Occipital lobe (tissue), 1 donor: ENCODE measurements at regions not wholly inside any gene's neighbourhood (a gene's known extent, or its start where the extent isn't known, plus 50 kb on each side); places are given as distances from the start of the nearest gene placed in this dataset.
A peak's percentile ranks its signal among the peaks of the same experiment; 100 is the strongest.
"Not testable (repeated sequence)": the region's sequence is repeated elsewhere in the genome, so short reads cannot be mapped to it uniquely, and the experiment has no call there.

Experiments used
- DNase-seq: peaks from one replicate; lab custom pipeline; 2025; lab: John Stamatoyannopoulos, UW

DNA sequence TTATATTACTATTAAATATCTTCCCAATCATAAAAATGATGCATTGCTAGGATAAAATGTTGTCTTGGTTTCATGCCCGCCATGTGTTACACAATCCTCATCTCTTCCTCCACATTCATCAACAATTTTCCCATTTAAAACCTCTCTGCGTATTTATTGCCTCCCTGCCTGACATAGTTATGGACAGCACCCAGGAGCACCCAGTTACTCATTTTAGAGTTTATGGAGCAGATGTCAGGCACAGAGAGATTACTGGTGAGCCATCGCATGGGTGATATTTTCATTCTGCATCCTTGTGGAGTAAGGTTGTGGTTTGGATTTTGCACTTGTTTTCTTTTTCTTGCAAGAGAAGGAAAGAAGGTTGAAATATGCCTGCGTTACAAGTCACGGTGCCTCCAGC is 116.7 kb upstream of the NPAS2 start:
- DNase-seq = no peak

DNA sequence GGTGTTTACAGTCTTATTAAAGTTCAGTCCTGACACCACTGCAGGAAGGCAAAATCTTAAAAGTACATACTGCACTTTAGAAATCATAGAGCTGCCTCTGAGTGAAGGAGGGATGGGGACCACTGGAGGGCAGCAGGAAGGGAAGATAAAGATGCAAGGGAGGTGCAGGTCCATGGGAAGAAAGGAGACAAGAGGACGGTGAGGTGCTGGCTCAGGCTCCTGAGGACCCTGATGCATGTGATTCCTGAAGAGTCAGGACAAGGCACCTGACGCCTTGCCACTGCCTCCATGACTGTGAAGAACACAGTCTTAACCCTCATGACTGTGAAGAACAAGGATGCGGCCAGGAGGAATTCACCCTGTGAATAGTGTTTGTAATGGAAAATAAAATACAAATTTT is 116.2 kb upstream of the NPAS2 start:
- no peak for DNase-seq

DNA sequence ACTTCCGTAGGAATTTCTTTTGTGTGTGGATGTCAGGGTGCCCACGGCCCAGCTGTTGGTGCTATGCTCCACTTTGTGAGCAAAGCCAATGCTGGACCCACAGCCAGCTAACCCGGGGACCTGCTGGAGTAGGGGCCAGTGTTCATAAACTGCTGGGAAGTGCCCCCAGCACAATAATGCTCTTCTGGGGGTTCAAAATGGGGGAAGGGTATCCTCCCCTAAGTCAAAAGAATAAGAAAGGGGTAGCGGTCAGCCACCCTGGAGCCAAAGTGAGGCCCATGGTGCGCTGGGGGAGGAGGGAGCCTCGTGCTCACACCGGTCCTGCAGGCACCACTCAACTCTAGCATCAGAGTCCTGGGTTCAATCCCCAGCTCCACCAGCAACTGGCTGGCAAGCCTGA is 115.8 kb upstream of the NPAS2 start:
- DNase-seq = no peak

DNA sequence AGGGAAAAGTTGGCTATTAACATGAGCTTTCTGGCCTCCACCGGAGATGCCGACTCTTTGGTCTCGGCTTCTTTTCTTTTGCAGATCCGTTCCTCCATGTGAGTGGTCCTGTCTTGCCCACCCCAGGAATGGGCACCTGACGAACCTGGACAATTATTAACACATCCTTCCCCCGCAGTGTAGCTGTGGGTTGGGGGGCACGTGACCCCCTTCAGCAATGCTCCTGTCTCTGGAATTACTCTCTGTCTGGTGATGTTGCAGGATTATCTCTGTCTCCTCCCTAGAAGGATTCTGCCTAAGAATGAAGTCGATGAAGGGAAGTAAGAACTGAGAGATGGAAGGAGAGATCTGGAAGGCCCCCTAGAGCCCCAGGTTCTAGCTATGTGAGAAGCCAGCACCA is 115.2 kb upstream of the NPAS2 start:
- no peak for DNase-seq

DNA sequence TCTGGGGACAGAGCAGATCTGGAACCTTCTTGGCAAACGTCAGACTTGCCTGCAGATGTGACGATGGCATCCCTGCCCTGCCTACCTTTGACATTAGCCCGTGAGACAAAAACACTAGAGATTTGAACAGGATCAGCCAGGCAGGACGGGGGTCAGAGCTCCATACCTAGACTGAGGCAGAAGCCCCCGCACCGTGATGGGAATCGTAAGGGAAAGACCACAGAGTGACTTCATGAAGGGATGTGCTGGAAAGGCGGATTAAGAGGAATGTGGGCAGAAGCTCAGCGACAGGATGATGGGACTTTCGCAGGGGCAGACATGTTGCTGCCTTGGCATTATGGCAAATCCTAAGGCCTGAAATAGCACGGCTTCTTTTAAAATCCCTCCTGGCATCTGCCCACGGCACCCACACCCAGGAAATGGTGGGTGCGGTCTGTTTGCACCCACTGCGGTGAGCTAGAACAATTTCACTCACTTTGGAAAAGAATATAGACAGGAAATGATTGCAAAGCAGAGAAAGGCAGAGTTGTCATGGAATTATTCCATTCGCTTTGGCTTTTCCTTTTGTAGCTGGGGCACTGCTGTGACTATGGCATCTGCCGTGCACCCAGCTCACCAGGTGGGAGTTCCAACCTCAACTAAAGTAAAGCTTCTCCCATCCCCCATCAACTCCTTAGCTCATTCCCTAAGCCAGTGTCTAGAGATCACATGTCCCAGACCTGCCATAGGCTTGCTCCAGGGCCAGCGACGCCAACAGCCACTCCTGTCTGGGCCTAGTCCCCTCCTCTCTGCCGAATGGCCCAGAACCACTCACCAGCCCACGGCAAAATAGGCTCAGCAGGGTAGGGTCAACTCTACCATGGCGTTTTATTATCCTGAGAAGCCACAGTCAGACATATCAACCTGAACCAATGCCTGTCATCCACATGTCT is 112.7 kb upstream of the NPAS2 start:
- peak; percentile 42 for DNase-seq

DNA sequence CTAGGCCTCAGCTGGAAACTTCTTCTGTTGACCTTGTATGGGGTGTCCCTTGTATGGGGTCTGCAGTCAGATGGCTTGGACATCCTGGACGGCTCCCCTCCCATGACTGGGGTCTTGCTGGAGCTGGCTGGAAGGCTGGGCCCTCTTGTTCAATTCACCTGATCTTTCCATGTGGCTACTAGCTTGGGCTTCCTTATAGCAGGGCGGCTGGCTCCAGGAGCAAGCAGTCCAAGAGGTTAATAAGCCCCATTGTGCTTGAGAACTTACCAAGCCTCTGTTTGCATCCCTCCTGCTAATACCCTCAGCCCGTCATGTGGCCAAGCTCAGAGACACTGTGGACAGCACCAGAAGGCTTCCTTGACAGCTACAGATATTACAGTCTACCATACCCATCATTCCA is 111.6 kb upstream of the NPAS2 start:
- DNase-seq = no peak

DNA sequence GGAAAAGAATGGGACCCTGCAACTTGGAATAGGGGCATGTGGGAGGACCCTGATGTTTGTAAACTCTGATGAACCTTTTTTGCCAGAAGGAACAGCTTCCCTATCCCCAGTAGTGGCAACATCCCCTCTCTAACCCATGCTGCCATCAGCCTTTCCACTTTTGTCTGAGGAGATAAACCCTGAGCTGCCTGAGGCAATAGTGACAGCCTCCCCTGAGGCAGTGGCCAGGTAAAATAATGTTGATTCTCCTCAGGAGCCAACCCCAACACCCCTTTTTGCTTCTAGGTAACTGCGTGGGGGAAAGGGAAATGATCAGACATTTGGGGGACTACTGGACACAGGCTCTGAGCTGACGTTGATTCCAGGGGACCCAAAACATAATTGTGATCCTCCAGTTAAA is 106.8 kb upstream of the NPAS2 start:
- no peak for DNase-seq

DNA sequence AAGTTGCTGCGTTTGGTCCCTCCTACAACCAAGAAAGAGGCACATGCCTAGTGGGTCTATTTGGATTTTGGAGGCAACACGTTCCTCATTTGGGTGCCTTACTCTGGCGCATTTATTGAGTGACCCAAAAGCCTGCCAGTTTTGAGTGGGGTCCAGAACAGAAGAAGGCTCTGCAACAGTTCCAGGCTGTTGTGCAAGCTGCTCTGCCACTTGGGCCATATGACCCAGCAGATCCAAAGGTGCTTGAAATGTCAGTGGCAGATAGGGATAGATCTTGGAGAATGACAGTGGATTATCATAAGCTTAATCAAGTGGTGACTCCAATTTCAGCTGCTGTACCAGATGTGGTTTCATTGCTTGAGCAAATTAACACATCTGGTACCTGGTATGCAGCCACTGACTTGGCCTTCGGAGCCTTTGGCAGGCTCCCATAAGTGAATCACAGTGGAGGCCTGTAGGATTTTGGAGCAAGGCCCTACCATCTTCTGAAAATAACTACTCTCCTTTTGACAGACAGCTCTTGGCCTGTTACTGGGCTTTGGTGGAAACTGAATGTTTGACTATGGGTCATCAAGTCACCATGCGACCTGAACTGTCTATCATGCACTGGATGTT is 105.4 kb upstream of the NPAS2 start:
- not testable (repeated sequence) for DNase-seq

DNA sequence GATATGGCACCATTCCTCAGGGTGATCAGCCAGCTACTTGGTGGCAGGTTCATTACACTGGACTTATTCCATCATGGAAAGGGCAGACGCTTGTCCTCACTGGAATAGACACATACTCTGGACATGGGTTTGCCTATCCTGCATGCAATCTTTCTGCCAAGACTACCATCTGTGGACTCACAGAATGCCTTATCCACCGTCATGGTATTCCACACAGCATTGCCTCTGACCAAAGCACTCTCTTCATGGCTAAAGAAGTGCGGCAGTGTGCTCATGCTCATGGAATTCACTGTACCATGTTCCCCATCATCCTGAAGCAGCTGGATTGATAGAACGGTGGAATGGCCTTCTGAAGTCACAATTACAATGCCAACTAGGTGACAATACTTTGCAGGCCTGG is 104.1 kb upstream of the NPAS2 start:
- not testable (repeated sequence) for DNase-seq

DNA sequence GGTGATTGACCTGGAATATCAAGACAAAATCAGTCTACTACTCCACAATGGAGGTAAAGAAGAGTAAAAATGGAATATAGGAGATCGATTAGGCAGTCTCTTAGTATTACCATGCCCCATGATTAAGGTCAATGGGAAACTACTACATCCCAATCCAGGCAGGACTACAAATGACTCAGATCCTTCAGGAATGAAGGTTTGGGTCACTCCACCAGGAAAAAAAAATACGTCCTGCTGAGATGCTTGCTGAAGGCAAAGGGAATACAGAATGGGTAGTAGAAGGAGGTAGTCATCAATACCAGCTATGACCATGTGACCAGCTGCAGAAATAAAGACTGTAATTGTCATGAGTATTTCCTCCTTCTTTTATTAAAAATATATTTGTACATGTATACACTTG is 103.4 kb upstream of the NPAS2 start:
- no peak for DNase-seq

DNA sequence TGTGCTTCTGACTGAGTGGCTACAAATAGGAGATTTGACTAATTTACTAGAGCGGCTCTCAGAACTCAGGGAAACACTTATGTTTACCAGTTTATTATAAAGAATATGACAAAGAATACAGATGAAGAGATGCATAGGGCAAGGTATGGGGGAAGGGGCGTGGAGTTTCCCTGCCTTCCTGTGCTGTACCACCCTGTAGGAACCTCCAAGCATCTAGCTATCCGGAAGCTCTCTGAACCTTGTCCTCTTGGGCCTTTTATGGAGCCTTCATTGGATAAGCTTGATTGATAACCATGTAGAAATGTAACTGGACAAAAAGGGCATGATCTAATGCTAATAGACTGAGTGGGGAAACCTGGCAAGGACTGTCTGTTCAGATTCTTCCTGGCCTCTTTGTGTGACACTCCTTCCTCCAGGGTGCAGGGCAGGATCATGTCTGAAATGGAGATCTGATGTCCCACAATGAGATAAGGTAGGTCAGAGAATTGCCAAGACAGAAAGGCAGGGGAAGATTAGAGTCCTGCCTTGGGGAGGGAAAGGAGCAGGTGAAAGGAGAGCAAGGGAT is 101.8 kb upstream of the NPAS2 start:
- DNase-seq = no peak

DNA sequence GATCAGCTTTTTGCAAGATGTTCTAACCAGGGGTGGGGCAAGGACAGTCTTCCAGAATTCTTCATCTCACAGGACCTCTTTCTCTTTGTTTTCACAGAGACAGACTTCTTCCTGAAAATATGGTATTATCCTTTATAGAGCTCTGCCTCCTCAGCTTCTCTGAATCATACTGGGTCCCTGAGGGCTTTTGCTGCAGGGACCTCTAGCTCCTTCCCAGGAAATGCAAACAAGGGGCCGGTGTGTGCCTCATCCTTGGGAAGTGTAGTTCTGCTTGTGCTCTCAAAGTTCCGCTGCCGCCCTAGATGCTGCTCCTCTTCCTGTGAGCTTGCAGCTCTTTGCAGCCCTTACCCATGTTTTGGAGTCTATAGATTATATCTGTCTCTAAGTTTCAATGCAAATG is 99.5 kb upstream of the NPAS2 start:
- no peak for DNase-seq

DNA sequence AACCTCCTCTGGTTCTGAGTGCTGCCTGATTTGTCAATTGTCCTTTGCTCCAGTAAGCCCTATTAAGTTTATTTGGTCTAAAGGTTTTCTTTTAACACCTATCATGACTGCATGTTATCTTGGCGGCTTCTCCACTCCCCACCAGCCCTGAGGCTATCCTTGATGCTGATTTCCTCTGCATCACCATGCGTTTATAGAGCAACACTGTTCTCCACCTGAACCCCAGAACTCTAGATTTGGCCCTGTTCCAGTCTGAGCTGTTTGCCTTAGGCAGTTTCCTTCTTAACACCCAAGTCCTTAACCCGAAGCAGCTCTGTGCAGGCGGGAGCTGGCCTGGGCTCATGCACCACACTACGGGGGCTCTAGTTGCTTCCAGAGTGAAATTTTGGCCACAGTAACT is 98.2 kb upstream of the NPAS2 start:
- no peak for DNase-seq

DNA sequence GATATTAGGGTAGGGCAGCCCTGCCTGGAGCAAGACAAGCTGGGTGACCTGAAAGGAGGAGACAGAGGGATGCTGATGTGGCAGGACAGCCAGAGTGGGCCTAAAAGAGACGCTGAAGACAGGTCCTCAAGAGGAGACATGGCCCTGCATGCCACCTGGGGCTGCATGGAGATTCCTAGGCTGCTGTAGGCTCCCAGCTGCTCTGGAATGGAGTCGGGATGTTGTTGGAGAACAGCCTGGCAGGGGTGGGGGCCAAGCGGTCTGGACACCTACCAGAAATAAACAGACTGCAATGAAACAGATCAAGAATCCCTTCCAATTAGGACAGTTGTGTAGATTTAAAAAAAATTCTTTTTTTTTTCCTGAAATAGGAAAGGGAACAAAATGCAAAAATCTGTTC is 97.8 kb upstream of the NPAS2 start:
- no peak for DNase-seq

DNA sequence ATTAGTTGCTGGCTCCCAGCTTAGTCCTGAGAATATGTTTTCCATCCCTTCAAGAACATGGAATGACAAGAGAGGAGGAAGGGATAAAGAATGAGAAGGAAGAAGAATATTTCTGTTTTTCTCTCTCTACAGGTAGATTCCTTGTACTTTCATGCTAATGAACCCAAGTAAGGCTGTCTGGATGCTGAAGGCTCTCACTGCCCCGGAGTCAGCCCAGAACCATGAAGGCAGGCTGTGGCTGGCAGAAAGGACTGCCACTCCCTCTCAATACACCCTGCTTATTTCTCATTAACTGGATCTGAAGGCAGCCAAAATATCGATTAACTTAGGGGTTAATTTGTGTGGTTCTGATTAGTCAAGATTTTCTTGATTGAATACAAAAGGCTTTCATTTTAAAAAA is 93.1 kb upstream of the NPAS2 start:
- no peak for DNase-seq

DNA sequence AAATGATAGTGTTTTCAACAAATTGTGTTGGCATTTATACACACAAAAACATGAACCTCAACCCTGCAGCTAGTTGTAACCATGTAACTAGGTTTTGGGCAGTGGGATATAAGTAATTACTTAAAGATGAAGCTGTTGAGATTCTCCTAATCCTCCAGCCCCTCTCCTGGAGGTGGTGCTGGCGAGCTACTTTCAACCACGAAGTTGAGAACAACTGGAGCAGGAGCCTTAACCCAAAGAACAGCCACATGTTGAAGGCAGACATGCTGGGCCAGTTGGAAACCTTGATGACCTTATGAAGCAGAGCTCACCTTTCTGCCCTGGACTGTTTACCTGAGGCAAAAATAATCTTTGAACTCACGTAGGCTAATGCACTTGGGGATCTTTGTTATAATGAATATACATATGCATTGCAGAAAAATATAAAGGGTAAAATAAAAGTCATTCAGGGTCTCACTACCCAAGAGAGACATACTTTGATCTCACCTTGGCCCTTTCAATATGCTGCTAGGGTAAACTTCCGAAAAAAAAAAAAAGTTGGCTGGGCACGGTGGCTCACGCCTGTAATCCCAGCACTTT is 89.6 kb upstream of the NPAS2 start:
- DNase-seq = no peak

DNA sequence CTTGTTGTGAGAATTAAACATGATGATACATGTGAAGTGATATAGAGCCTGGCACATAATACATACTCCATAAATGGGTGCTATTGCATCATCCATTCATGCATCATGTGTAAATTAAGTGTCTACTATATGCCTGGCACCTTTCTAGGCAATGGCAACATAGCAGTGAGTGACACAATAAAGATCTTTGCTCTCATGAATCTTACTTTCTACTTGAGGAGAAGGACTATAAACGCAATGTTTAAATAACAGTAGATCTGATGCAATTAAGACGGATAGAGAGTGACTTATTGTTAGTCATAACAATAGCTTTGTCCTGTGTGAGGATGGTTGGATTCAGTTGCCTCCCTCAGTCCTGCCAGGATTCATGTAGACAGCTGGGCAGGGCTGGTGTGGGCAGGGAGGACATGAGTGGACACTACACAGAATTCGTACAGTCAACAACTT is 88.4 kb upstream of the NPAS2 start:
- no peak for DNase-seq

DNA sequence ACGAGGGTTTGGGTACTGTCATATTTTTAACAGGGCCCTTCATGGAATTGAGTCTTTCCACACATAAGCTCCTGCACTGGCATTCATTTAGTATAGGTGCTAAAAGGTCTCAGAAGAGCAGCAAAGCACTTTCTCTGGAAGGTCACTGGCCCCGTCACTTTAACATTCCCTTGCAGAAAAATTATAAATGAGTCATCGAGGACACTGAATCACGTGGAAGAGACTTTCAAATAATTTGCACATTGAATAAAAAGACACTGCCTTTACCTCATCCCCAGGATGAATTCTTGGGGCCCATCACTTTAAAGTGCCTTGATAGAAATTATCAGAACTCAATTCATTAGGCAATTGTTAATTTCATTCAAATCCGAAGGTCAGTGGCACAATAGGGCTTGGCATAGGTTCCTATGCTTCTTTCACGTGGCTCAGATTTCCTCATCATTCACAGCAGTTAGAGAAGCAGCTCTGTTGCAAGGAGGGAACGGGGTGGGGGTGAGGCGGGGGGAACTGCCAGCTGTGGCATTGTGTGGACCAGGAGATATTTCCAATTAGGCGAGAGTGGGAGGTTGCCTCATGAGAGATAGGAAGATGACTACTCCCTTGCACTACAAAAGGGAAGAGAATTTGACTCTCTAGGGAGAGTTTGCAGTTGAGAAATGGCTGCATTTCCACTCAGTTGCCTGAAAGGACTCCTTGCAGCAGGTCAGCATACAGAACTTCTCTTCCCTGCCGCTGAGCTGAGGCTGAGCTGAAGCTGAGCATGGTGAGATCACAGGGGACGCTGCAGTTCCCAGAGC is 86.3 kb upstream of the NPAS2 start:
- DNase-seq = no peak

DNA sequence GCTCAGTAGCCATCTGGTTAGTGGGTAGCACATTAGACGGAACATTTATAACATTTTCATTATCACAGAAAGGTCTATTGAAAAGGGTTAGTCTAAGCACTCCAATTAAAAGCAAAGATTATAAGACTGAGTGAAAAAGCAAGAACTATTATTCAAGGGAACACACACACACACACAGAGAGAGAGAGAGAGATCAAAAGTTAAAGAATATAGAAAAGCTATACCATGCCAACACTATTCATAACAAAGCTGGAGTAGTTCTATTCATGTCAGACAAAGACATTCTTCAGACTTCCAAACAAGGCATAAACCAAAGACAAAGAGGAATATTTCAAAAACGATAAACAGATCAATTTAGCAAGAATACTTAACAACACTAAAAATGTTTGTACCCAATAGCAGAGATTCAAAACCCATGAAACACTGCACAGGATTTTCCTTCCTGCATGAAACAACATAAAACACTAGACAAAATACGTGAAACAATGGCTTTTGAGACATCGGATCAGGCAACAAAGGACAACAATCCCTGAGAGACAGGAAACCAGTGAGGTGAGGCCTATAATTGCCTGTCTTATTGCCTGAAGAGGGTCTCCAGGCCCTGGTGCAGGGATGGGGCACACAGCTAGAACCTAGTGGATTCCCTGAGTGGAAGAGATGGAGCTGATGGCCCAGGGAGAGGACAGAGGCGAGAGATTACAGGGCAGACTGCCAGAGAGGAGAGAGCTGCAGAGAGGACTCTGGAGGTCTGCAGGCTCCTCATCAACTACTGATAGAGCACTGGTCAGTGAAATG is 83.6 kb upstream of the NPAS2 start:
- DNase-seq = no peak

DNA sequence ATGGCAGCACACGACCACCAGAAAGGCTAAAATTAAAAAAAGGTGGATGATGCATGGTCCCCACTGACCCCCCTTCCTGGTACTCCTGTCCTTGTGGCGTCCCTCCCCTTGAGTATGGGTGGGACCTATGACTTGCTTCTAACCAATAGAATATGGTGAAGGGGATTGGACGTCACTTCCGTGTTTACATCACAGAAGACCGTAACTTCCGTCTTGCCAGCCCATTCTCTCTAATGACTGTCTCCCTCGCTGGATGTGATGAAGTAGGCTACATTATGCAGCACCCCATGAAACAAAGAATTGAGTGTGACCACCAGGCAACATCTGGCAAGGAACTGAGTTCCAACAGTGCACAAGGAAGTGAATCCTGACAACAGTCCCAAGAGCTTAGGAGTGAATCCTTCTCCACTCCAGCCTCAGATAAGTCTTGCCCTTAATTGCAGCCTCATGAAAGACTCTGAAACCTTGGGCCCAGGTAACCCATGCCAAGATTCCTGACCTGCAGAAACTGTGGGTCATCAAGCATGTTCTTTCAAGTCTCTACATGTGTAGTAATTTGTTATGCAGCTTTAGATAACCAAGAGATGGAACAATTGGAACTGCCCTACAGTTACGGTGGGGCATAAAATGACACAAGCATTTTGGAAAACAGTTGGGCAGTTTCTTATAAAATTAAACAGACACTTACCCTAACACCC is 80.1 kb upstream of the NPAS2 start:
- DNase-seq = no peak
